Esophagus muscularis mucosa (tissue), 3 donors: ENCODE measurements at regions not wholly inside any gene's neighbourhood (a gene's known extent, or its start where the extent isn't known, plus 50 kb on each side); places are given as distances from the start of the nearest gene placed in this dataset.

ENCODE experiments used
- CTCF ChIP-seq, 3 experiments: fragments of 200-600 bp in 2 of 3; fragments of 450-650 bp in 1 of 3; sonication (generic) in 2 of 3; IDR thresholded peaks; one replicate each; pipeline ENCODE4 v1.5.1; 2017 to 2019; ENCODE audit warnings: antibody characterized with exemption in 3 of 3, mild to moderate bottlenecking in 2 of 3, moderate library complexity in 1 of 3
- POLR2AphosphoS5 ChIP-seq, 2 donors: sonication (generic); formaldehyde crosslinking; IDR thresholded peaks; one replicate each; pipeline ENCODE4 v1.6.1; 2017; ENCODE audit warnings: antibody characterized with exemption in 2 of 2

DNA sequence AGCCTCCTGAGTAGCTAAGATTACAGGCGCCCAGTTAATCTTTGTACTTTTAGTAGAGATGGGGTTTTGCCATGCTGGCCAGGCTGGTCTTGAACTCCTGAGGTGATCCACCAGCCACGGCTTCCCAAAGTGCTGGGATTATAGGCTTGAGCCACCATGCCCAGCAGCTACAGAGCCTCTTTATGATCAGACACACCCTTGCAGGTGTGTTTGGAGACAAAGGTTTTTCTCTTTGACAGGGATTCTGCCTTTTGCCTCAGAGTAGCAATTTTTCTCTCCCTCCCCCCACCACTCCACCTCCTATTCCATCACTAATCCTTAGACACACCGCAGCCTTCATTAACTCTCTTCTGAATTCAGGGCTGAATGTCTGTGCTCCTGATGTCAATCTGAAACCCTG is 152.2 kb upstream of the NFIA start:
- TF ChIP-seq POLR2AphosphoS5 (IDR thresholded peaks at IDR 0.05) (no peak), CTCF (IDR thresholded peaks at IDR 0.05) (no peak)
